ENCODE measurements at regions not wholly inside any gene's neighbourhood (a gene's known extent, or its start where the extent isn't known, plus 50 kb on each side); places are given as distances from the start of the nearest gene placed in this dataset.

DNA sequence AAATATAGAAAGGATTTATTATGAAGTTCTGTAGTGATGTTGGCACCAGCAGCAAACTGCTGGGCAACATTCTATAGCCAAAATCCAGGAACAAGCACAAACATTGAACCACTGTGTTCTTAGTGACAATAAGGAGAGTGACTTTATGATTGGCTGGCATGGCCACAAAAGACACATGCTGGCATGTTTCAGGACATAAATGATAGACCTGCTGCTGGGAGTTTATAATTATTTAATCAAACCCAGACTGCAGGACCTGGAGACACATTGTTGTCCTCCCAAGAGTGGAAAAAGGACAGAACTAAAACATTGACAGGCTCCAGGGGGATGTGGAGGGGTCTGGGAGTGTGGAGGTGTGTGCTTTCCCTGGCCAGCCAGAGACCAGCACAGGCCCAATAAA is 255.3 kb upstream of the LRTM1 start:
- Histone ChIP-seq H3K9me3 (ENCODE audit: control insufficient read depth, low read length) (peaks cover 3% of the 10 kb centered on the region), H3K36me3 (ENCODE audit: control insufficient read depth, insufficient read depth, low read length) (no peaks in the 10 kb centered on the region), H3K4me1 (ENCODE audit: control insufficient read depth, insufficient read depth, low read length, poor library complexity, severe bottlenecking) (no peaks in the 10 kb centered on the region), H3K4me3 (ENCODE audit: extremely low read depth, insufficient read depth, low read length, poor library complexity, severe bottlenecking) (no peak overlapping the region), H3K27ac (ENCODE audit: low read depth, low read length, severe bottlenecking) (no peak overlapping the region)

DNA sequence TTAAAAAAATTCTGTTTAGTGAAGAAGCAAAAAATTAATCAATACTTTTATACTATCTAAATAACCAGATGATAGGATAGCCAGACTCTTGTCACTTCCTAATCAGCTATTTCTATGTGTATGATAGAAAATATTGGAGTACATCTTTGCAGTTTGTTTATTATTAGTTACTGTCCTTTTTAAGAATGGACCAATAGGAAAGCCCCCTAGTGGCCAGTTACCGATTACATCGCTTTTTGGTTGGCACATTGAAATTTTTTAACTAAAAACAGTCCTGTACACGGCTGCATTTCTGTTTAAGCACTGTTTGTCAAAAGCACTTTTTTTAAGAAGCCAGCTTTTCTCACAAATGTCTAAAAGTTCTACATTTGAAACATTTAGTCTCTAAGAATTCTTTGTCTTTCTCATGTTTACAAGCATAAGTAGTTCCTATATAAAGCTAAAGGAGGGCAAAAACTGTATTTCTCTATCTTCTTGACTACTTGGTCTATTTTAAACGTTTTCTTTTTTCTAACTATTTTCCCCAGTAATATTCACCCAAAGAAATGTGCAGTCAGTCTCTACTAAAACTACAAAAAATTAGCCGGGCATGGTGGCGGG is 253.2 kb upstream of the LRTM1 start:
- H3K9me3 ChIP-seq (ENCODE audit: control insufficient read depth, low read length) = no peaks in the 10 kb centered on the region
- H3K4me1 ChIP-seq (ENCODE audit: control insufficient read depth, insufficient read depth, low read length, poor library complexity, severe bottlenecking) = no peaks in the 10 kb centered on the region
- no peak overlapping the region for H3K27ac ChIP-seq (ENCODE audit: low read depth, low read length, severe bottlenecking)
- no peak overlapping the region for H3K4me3 ChIP-seq (ENCODE audit: extremely low read depth, insufficient read depth, low read length, poor library complexity, severe bottlenecking)
- no peaks in the 10 kb centered on the region for H3K36me3 ChIP-seq (ENCODE audit: control insufficient read depth, insufficient read depth, low read length)
- WGBS, 2 experiments (ENCODE audit: insufficient coverage in 2 of 2) = 25 to 27% methylated on average over 3 to 4 of the region's 6 CpGs

GRCh38 chr3:55180161-55180560 is 252.3 kb upstream of the LRTM1 start:
- Histone ChIP-seq H3K4me3 (ENCODE audit: extremely low read depth, insufficient read depth, low read length, poor library complexity, severe bottlenecking) (no peak overlapping the region), H3K4me1 (ENCODE audit: control insufficient read depth, insufficient read depth, low read length, poor library complexity, severe bottlenecking) (no peaks in the 10 kb centered on the region), H3K9me3 (ENCODE audit: control insufficient read depth, low read length) (no peaks in the 10 kb centered on the region), H3K36me3 (ENCODE audit: control insufficient read depth, insufficient read depth, low read length) (no peaks in the 10 kb centered on the region), H3K27ac (ENCODE audit: low read depth, low read length, severe bottlenecking) (no peak overlapping the region)
- WGBS, 2 experiments (ENCODE audit: insufficient coverage in 2 of 2) = 79% methylated on average over 3 of the region's 3 CpGs; no CpG with 5 or more reads in 1 of the 2 experiments

DNA sequence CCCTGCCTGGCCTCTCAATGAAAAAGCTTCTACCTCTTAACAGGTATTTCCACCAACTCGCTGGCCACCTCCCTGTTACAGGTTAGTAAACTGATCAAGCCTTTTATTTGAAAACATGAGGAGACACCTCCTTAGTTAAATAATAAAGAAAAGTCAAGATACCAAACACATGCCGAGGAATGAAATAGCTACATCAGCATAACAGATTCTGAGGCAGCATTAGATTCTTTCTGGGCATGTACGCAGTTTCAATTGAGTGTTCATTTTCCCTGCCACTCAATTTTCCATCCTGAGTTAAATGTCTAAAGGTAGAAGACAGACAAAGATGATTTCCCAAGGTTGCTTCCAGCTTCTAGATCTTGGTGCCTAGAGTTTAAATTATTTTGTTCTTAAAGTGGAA is 250.5 kb upstream of the LRTM1 start:
- Histone ChIP-seq H3K4me1 (ENCODE audit: control insufficient read depth, insufficient read depth, low read length, poor library complexity, severe bottlenecking) (no peaks in the 10 kb centered on the region), H3K4me3 (ENCODE audit: extremely low read depth, insufficient read depth, low read length, poor library complexity, severe bottlenecking) (no peak overlapping the region), H3K27ac (ENCODE audit: low read depth, low read length, severe bottlenecking) (no peak overlapping the region), H3K36me3 (ENCODE audit: control insufficient read depth, insufficient read depth, low read length) (no peaks in the 10 kb centered on the region), H3K9me3 (ENCODE audit: control insufficient read depth, low read length) (no peaks in the 10 kb centered on the region)
- WGBS, 2 experiments (ENCODE audit: insufficient coverage in 2 of 2) = 60 to 100% methylated on average over 1 of the region's 3 CpGs

DNA sequence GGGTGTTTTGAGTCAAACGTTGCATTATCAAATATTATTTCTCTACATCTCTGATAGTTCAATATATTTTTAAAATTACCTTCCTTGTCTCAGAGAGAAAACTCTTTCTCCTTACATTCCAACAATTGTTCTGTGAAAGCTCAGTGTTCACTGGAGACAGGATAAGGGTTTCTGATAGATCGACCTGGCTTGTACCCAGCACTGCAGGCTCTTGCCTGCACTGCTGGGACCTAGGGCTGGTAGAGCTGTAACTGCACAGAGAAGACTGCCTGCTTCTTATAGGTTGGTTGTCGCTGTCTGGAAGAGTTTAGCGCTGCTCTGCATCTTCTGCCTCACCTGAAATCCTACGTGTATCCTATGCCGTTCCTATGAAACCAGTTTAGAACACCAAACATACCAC is 249.9 kb upstream of the LRTM1 start:
- 83 to 90% methylated on average over 2 to 3 of the region's 6 CpGs for WGBS, 2 experiments (ENCODE audit: insufficient coverage in 2 of 2)
- Histone ChIP-seq H3K36me3 (ENCODE audit: control insufficient read depth, insufficient read depth, low read length) (no peaks in the 10 kb centered on the region), H3K4me1 (ENCODE audit: control insufficient read depth, insufficient read depth, low read length, poor library complexity, severe bottlenecking) (no peaks in the 10 kb centered on the region), H3K9me3 (ENCODE audit: control insufficient read depth, low read length) (peaks cover under 1% of the 10 kb centered on the region), H3K4me3 (ENCODE audit: extremely low read depth, insufficient read depth, low read length, poor library complexity, severe bottlenecking) (no peak overlapping the region), H3K27ac (ENCODE audit: low read depth, low read length, severe bottlenecking) (no peak overlapping the region)

GRCh38 chr3:55175423-55175822 is 247.6 kb upstream of the LRTM1 start:
- H3K27ac ChIP-seq (ENCODE audit: low read depth, low read length, severe bottlenecking) = no peak overlapping the region
- H3K4me1 ChIP-seq (ENCODE audit: control insufficient read depth, insufficient read depth, low read length, poor library complexity, severe bottlenecking) = no peaks in the 10 kb centered on the region
- no peak overlapping the region for H3K4me3 ChIP-seq (ENCODE audit: extremely low read depth, insufficient read depth, low read length, poor library complexity, severe bottlenecking)
- 95 to 100% methylated on average over 2 of the region's 2 CpGs for WGBS, 2 experiments (ENCODE audit: insufficient coverage in 2 of 2)
- H3K9me3 ChIP-seq (ENCODE audit: control insufficient read depth, low read length) = peaks cover 7% of the 10 kb centered on the region
- no peaks in the 10 kb centered on the region for H3K36me3 ChIP-seq (ENCODE audit: control insufficient read depth, insufficient read depth, low read length)

- WGBS, 2 experiments (ENCODE audit: insufficient coverage in 2 of 2) = 85 to 95% methylated on average over 4 of the region's 4 CpGs
- H3K9me3 ChIP-seq (ENCODE audit: control insufficient read depth, low read length) = peaks cover 7% of the 10 kb centered on the region
- no peak overlapping the region for H3K27ac ChIP-seq (ENCODE audit: low read depth, low read length, severe bottlenecking)
- H3K4me3 ChIP-seq (ENCODE audit: extremely low read depth, insufficient read depth, low read length, poor library complexity, severe bottlenecking) = no peak overlapping the region
- no peaks in the 10 kb centered on the region for H3K36me3 ChIP-seq (ENCODE audit: control insufficient read depth, insufficient read depth, low read length)
- H3K4me1 ChIP-seq (ENCODE audit: control insufficient read depth, insufficient read depth, low read length, poor library complexity, severe bottlenecking) = no peaks in the 10 kb centered on the region
Observed at GRCh38 chr3:55174747-55175146, 246.9 kb upstream of the LRTM1 start.

DNA sequence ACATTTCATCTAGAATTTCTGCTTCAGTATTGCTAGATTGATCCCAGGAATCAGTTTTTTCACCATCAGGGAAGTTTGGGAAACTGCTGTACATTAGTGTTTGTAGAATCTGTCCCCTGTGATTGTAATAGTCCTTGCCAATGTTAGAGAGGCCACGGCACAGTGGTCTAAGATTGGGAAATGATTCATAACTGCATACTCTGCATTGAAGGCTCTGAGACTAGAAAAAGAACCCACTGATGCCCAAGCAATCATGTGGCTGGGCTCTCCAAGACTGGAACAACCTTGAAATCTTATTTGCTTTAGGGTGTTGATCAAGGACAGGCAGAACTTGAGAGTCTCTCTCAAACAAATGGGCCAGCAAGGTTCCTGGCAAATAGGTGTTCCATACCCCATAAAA is 245.6 kb upstream of the LRTM1 start:
- Histone ChIP-seq H3K27ac (ENCODE audit: low read depth, low read length, severe bottlenecking) (no peak overlapping the region), H3K9me3 (ENCODE audit: control insufficient read depth, low read length) (peaks cover 7% of the 10 kb centered on the region), H3K36me3 (ENCODE audit: control insufficient read depth, insufficient read depth, low read length) (no peaks in the 10 kb centered on the region), H3K4me1 (ENCODE audit: control insufficient read depth, insufficient read depth, low read length, poor library complexity, severe bottlenecking) (no peaks in the 10 kb centered on the region), H3K4me3 (ENCODE audit: extremely low read depth, insufficient read depth, low read length, poor library complexity, severe bottlenecking) (no peak overlapping the region)
- 89 to 100% methylated on average over 1 of the region's 1 CpG for WGBS, 2 experiments (ENCODE audit: insufficient coverage in 2 of 2)

DNA sequence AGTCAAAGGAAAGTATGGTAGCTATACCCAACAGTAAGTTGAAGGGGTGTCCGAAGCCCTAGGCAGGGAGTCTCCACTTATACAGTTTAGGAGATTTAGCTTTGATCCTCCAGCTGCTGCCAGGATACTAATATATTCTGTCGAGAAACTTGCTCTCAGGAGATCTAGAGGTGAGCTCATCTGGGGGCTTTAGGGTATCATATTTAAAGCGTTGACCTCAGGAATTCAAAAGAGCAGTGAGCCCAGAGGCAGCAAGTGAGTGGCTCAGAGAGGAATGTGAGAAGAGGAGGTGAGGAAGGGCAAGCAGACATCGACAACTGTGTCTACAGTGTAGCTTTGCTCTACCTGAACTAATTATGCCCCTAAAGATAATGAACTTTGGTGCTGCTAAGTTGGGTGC is 245.1 kb upstream of the LRTM1 start:
- Histone ChIP-seq H3K4me3 (ENCODE audit: extremely low read depth, insufficient read depth, low read length, poor library complexity, severe bottlenecking) (no peak overlapping the region), H3K4me1 (ENCODE audit: control insufficient read depth, insufficient read depth, low read length, poor library complexity, severe bottlenecking) (peaks cover 1% of the 10 kb centered on the region), H3K36me3 (ENCODE audit: control insufficient read depth, insufficient read depth, low read length) (no peaks in the 10 kb centered on the region), H3K9me3 (ENCODE audit: control insufficient read depth, low read length) (peaks cover 7% of the 10 kb centered on the region), H3K27ac (ENCODE audit: low read depth, low read length, severe bottlenecking) (no peak overlapping the region)
- WGBS, 2 experiments (ENCODE audit: insufficient coverage in 2 of 2) = 93% methylated on average over 3 to 4 of the region's 4 CpGs

- Histone ChIP-seq H3K36me3 (ENCODE audit: control insufficient read depth, insufficient read depth, low read length) (no peaks in the 10 kb centered on the region), H3K4me1 (ENCODE audit: control insufficient read depth, insufficient read depth, low read length, poor library complexity, severe bottlenecking) (peaks cover 3% of the 10 kb centered on the region), H3K9me3 (ENCODE audit: control insufficient read depth, low read length) (peaks cover 7% of the 10 kb centered on the region), H3K27ac (ENCODE audit: low read depth, low read length, severe bottlenecking) (peak overlapping the region; percentile 66), H3K4me3 (ENCODE audit: extremely low read depth, insufficient read depth, low read length, poor library complexity, severe bottlenecking) (no peak overlapping the region)
- no CpG with 5 or more reads among the region's 1 CpG for WGBS, 2 experiments (ENCODE audit: insufficient coverage in 2 of 2)
Observed at GRCh38 chr3:55170444-55170843, 242.6 kb upstream of the LRTM1 start.

DNA sequence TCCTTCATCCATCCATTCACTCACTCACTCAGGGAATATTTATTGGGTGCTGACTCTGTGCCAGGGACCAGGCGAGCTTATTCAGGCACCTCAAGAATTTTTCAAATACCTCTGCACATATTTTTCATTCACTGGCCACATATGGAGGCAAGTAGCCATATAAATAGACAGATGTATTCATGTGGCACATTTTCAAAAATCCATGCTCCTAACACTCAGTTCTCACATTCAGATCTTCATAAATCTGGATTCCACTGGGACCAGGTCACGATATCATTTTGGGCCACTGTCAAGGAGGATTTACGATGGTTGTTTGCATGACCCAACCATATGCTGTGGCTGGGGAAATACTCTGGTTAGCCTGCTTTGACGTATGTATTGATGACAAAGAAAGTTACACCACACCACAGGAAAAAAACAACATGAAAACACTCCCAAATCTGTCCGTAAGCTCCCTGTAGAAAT is 241.8 kb upstream of the LRTM1 start:
- H3K27ac ChIP-seq (ENCODE audit: low read depth, low read length, severe bottlenecking) = peak overlapping the region; percentile 66
- 80 to 100% methylated on average over 1 of the region's 5 CpGs for WGBS, 2 experiments (ENCODE audit: insufficient coverage in 2 of 2)
- no peak overlapping the region for H3K4me3 ChIP-seq (ENCODE audit: extremely low read depth, insufficient read depth, low read length, poor library complexity, severe bottlenecking)
- H3K4me1 ChIP-seq (ENCODE audit: control insufficient read depth, insufficient read depth, low read length, poor library complexity, severe bottlenecking) = peaks cover 3% of the 10 kb centered on the region
- peaks cover 7% of the 10 kb centered on the region for H3K9me3 ChIP-seq (ENCODE audit: control insufficient read depth, low read length)
- H3K36me3 ChIP-seq (ENCODE audit: control insufficient read depth, insufficient read depth, low read length) = no peaks in the 10 kb centered on the region
